ENCODE measurements at regions not wholly inside any gene's neighbourhood (a gene's known extent, or its start where the extent isn't known, plus 50 kb on each side); places are given as distances from the start of the nearest gene placed in this dataset.

DNA sequence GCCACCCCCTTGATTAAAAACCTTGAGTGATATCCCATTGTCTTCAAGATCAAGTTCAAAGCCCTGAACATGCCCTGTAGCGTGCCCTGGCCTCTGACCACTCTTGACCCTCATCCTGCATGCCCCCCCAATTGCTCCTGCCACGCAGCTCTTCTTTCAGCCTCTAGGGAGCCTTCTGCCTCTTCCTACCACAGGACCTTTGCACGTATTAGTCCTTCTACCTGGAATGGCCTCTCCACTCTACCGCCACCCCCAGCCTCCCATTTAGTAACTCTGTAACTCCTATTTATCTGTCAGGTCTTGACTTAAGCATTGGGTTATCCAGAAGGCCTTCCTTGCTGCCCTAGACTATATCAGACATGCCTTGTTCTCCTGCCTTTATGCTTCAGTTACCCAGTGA is 203.6 kb downstream of the TRIM29 start:
- FAIRE-seq (no peak), DNase-seq (ENCODE audit: insufficient read length, low spot score) (no peak)
- TF ChIP-seq, protein P1, sequence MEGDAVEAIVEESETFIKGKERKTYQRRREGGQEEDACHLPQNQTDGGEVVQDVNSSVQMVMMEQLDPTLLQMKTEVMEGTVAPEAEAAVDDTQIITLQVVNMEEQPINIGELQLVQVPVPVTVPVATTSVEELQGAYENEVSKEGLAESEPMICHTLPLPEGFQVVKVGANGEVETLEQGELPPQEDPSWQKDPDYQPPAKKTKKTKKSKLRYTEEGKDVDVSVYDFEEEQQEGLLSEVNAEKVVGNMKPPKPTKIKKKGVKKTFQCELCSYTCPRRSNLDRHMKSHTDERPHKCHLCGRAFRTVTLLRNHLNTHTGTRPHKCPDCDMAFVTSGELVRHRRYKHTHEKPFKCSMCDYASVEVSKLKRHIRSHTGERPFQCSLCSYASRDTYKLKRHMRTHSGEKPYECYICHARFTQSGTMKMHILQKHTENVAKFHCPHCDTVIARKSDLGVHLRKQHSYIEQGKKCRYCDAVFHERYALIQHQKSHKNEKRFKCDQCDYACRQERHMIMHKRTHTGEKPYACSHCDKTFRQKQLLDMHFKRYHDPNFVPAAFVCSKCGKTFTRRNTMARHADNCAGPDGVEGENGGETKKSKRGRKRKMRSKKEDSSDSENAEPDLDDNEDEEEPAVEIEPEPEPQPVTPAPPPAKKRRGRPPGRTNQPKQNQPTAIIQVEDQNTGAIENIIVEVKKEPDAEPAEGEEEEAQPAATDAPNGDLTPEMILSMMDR (IDR thresholded peaks at IDR 0.05; ENCODE audit: insufficient read depth, missing control alignments): no peak

GRCh38 chr11:119933584-119933983 is 204.3 kb downstream of the TRIM29 start:
- TF ChIP-seq, protein P1 (IDR thresholded peaks at IDR 0.05; ENCODE audit: insufficient read depth, missing control alignments): no peak
- FAIRE-seq (no peak), DNase-seq (ENCODE audit: insufficient read length, low spot score) (no peak)

- no peak for DNase-seq (ENCODE audit: insufficient read length, low spot score)
- FAIRE-seq: no peak
- TF ChIP-seq, protein P1 (IDR thresholded peaks at IDR 0.05; ENCODE audit: insufficient read depth, missing control alignments): no peak
Measured at GRCh38 chr11:119932828-119933562, 204.0 kb upstream of the NECTIN1 start.

GRCh38 chr11:119928047-119928446 is 199.0 kb upstream of the NECTIN1 start:
- TF ChIP-seq, protein P1 (IDR thresholded peaks at IDR 0.05; ENCODE audit: insufficient read depth, missing control alignments): no peak
- DNase-seq (ENCODE audit: insufficient read length, low spot score) (no peak), FAIRE-seq (no peak)

DNA sequence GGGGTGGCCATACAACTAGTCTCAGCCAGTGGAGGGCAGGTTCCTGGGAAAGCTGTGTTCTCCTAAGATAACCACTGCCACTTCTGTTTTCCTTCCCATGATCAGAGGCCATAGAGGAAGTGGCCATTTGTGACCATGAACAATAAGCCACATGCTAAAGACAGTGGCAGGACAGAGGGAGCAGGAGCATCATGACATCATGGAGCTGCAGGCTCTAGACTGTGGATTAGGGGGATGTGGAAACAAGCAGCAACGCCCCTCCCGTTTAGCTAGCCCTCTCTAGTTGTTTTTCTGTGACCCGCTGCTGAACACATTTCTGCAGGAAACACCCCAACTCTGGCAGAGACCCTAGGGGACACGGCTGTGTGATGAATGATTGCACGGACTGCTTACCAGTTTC is 195.0 kb upstream of the NECTIN1 start:
- DNase-seq (ENCODE audit: insufficient read length, low spot score) (no peak), FAIRE-seq (no peak)
- TF ChIP-seq, protein P1 (IDR thresholded peaks at IDR 0.05; ENCODE audit: insufficient read depth, missing control alignments): no peak

- TF ChIP-seq, protein P1 (IDR thresholded peaks at IDR 0.05; ENCODE audit: insufficient read depth, missing control alignments): no peak
- FAIRE-seq: no peak
- no peak for DNase-seq (ENCODE audit: insufficient read length, low spot score)
Measured at GRCh38 chr11:119921571-119921970, 192.6 kb upstream of the NECTIN1 start.

DNA sequence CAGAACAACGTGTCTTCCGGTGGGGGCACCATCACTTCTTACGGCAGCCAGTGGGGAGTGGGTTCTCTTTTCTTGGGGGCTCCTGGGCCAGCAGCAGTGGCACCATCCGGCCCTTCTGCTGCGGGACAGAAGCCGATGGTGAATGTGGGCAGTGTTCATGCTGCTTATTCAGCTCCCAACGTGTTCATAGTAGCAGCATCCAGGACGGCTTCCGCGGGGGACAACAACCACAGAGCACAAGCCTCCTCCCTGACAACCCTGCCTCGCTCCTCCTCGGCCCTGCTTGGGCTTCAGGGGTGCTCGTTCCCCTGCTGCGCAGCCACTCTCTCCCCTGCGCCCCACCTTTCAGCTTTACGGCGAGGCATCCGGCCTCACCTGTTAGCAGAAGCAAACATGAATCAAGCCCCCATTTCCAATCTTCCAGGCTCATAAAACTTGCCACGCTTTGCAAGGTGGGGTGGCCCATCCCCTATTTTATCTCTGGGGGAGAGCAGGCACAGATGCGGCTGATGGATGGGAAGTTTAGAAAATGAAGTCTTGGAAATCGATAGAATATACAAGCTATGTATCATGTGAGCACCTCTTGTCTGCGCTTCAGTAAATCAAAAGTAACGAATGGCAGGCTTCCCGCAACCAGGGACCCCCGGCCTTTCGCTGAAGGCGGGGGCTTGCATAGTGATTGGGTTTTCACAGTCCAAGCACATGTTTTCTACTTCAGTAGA is 191.8 kb upstream of the NECTIN1 start:
- DNase-seq (ENCODE audit: insufficient read length, low spot score): no peak
- no peak for FAIRE-seq
- TF ChIP-seq, protein P1 (IDR thresholded peaks at IDR 0.05; ENCODE audit: insufficient read depth, missing control alignments): no peak

Measured in D721Med (cell line).